GM12865 (cell line): ENCODE measurements at regions not wholly inside any gene's neighbourhood (a gene's known extent, or its start where the extent isn't known, plus 50 kb on each side); places are given as distances from the start of the nearest gene placed in this dataset.

ENCODE experiments used
- DNase-seq: peaks from one replicate; pipeline ENCODE4 v3.0.0; 2010; ENCODE audit warnings: low read depth
- H3K4me3 ChIP-seq: 2 replicates; pipeline ENCODE4 v1.5.1; 2011; ENCODE audit warnings: mild to moderate bottlenecking, low read depth, low read length, control low read depth
- CTCF ChIP-seq: IDR thresholded peaks from 2 replicates; pipeline ENCODE4 v1.5.1; 2011; ENCODE audit warnings: low read length, control low read depth, low read depth, inconsistent platforms; ENCODE audit not compliant: insufficient read depth; ENCODE audit errors: missing control alignments

- no peak overlapping the region for H3K4me3 ChIP-seq
- TF ChIP-seq CTCF = no peak
- DNase-seq = no peak
These were observed 130.3 kb upstream of the CCDC68 start for GRCh38 chr18:55089610-55090009.

- no peak overlapping the region for H3K4me3 ChIP-seq
- DNase-seq = no peak
- TF ChIP-seq CTCF = no peak
These were observed 129.3 kb upstream of the CCDC68 start for GRCh38 chr18:55088561-55088960.

- no peak for DNase-seq
- TF ChIP-seq CTCF = no peak
- no peak overlapping the region for H3K4me3 ChIP-seq
These were observed 128.7 kb upstream of the CCDC68 start for GRCh38 chr18:55088000-55088401.

- no peak for TF ChIP-seq CTCF
- DNase-seq = no peak
- no peak overlapping the region for H3K4me3 ChIP-seq
These were observed 127.6 kb upstream of the CCDC68 start for GRCh38 chr18:55086906-55087305.

- no peak for DNase-seq
- no peak for TF ChIP-seq CTCF
- no peak overlapping the region for H3K4me3 ChIP-seq
These were observed 126.5 kb upstream of the CCDC68 start for GRCh38 chr18:55085557-55086285.

GRCh38 chr18:55084550-55084949 lies 125.3 kb upstream of the CCDC68 start:
- no peak for DNase-seq
- H3K4me3 ChIP-seq = no peak overlapping the region
- no peak for TF ChIP-seq CTCF

- no peak for TF ChIP-seq CTCF
- no peak for DNase-seq
- H3K4me3 ChIP-seq = no peak overlapping the region
These were observed 124.2 kb upstream of the CCDC68 start for GRCh38 chr18:55083461-55083860.
